ENCODE measurements at regions not wholly inside any gene's neighbourhood (a gene's known extent, or its start where the extent isn't known, plus 50 kb on each side); places are given as distances from the start of the nearest gene placed in this dataset.
"Not testable (repeated sequence)": the region's sequence is repeated elsewhere in the genome, so short reads cannot be mapped to it uniquely, and the experiment has no call there.

DNA sequence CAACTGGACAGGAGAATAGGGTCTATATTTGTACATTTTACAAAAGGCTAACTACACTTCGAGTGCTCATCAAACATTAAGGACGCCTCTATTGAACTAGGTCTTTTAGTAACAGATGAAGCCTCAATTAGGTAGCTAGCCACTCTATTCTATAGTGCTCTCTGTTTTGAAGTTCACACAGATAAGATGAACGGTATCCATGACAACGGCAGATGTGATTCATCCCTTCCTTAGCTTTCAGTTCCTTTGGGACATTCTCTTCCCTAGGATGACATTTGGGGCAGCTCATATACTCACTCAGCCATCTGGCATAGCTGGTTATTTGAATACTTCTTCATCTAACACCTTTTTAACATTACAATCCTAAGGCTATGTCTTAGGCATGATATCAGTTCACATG is 62.4 kb upstream of the WDFY3 start:
- Histone ChIP-seq H4K20me1 (ENCODE audit: insufficient read depth, low read length) (no peaks in the 10 kb centered on the region), H3K4me2 (ENCODE audit: low read length) (no peak overlapping the region), H3K27me3 (ENCODE audit: insufficient read depth, low read length) (no peaks in the 10 kb centered on the region), H3K79me2 (ENCODE audit: insufficient read depth, low read length) (no peaks in the 10 kb centered on the region), H3K27ac (ENCODE audit: low read depth, low read length) (no peak overlapping the region), H3K4me1 (ENCODE audit: insufficient read depth, low read length) (no peaks in the 10 kb centered on the region), H3K9ac (ENCODE audit: low read length) (no peak overlapping the region), H2AFZ (ENCODE audit: low read depth, low read length) (no peak overlapping the region), H3K36me3 (ENCODE audit: insufficient read depth, low read length) (no peaks in the 10 kb centered on the region), H3K4me3 (ENCODE audit: insufficient read depth, low read depth, low read length) (no peak overlapping the region), H3K9me3 (ENCODE audit: insufficient read depth, low read depth, low read length) (no peaks in the 10 kb centered on the region)
- Mint-ChIP-seq H3K4me3 (ENCODE audit: unreplicated experiment) (no peak overlapping the region), H3K27ac (ENCODE audit: unreplicated experiment) (no peak overlapping the region), H3K9me3 (ENCODE audit: unreplicated experiment) (peaks cover 13% of the 10 kb centered on the region), H3K36me3 (ENCODE audit: low read depth, unreplicated experiment) (peaks cover 2% of the 10 kb centered on the region), H3K4me1 (ENCODE audit: low read depth, unreplicated experiment) (peaks cover 2% of the 10 kb centered on the region), H3K27me3 (ENCODE audit: low read depth, unreplicated experiment) (no peaks in the 10 kb centered on the region)
- FAIRE-seq = peak; percentile 73
- DNase-seq (ENCODE audit: low read depth) = peak; percentile 2
- TF ChIP-seq, protein P1, sequence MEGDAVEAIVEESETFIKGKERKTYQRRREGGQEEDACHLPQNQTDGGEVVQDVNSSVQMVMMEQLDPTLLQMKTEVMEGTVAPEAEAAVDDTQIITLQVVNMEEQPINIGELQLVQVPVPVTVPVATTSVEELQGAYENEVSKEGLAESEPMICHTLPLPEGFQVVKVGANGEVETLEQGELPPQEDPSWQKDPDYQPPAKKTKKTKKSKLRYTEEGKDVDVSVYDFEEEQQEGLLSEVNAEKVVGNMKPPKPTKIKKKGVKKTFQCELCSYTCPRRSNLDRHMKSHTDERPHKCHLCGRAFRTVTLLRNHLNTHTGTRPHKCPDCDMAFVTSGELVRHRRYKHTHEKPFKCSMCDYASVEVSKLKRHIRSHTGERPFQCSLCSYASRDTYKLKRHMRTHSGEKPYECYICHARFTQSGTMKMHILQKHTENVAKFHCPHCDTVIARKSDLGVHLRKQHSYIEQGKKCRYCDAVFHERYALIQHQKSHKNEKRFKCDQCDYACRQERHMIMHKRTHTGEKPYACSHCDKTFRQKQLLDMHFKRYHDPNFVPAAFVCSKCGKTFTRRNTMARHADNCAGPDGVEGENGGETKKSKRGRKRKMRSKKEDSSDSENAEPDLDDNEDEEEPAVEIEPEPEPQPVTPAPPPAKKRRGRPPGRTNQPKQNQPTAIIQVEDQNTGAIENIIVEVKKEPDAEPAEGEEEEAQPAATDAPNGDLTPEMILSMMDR (IDR thresholded peaks at IDR 0.05; ENCODE audit: insufficient read depth, low read depth, low read length) = no peak
- TF ChIP-seq EZH2 (IDR thresholded peaks at IDR 0.05; ENCODE audit: insufficient read depth, low read length) = no peak

- Histone ChIP-seq H3K79me2 (ENCODE audit: insufficient read depth, low read length) (no peaks in the 10 kb centered on the region), H3K27ac (ENCODE audit: low read depth, low read length) (no peak overlapping the region), H2AFZ (ENCODE audit: low read depth, low read length) (no peak overlapping the region), H3K4me1 (ENCODE audit: insufficient read depth, low read length) (no peaks in the 10 kb centered on the region), H3K4me3 (ENCODE audit: insufficient read depth, low read depth, low read length) (no peak overlapping the region), H3K27me3 (ENCODE audit: insufficient read depth, low read length) (no peaks in the 10 kb centered on the region), H3K9me3 (ENCODE audit: insufficient read depth, low read depth, low read length) (no peaks in the 10 kb centered on the region), H3K4me2 (ENCODE audit: low read length) (no peak overlapping the region), H4K20me1 (ENCODE audit: insufficient read depth, low read length) (no peaks in the 10 kb centered on the region), H3K36me3 (ENCODE audit: insufficient read depth, low read length) (no peaks in the 10 kb centered on the region), H3K9ac (ENCODE audit: low read length) (no peak overlapping the region)
- FAIRE-seq (no peak), DNase-seq (ENCODE audit: low read depth) (no peak)
- Mint-ChIP-seq H3K27me3 (ENCODE audit: low read depth, unreplicated experiment) (no peaks in the 10 kb centered on the region), H3K27ac (ENCODE audit: unreplicated experiment) (no peak overlapping the region), H3K9me3 (ENCODE audit: unreplicated experiment) (peaks cover 15% of the 10 kb centered on the region), H3K4me1 (ENCODE audit: low read depth, unreplicated experiment) (peaks cover 2% of the 10 kb centered on the region), H3K36me3 (ENCODE audit: low read depth, unreplicated experiment) (peaks cover 2% of the 10 kb centered on the region), H3K4me3 (ENCODE audit: unreplicated experiment) (no peak overlapping the region)
- TF ChIP-seq, protein P1 (IDR thresholded peaks at IDR 0.05; ENCODE audit: insufficient read depth, low read depth, low read length) = no peak
- TF ChIP-seq EZH2 (IDR thresholded peaks at IDR 0.05; ENCODE audit: insufficient read depth, low read length) = no peak
These were observed 63.0 kb upstream of the WDFY3 start for GRCh38 chr4:85029453-85029852.

DNA sequence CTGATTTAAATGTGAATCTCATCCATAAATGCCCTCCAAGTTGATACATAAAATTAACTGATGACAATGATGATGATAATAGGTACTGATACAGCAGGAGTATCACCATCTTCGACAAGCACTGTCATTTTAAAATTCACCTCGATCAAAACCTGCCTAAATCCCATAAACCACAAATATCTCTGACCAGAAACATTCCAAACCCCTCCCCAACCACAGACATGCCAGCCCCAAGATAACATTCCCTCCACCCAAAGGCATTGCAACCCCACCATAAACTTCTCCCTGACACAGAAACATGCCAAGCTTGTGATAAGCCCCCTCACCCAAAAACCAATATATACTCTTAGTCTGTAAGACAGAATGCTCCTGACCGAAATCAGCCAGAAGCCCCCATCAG is 63.7 kb upstream of the WDFY3 start:
- Histone ChIP-seq H3K4me3 (ENCODE audit: insufficient read depth, low read depth, low read length) (no peak overlapping the region), H3K27me3 (ENCODE audit: insufficient read depth, low read length) (no peaks in the 10 kb centered on the region), H3K79me2 (ENCODE audit: insufficient read depth, low read length) (no peaks in the 10 kb centered on the region), H3K27ac (ENCODE audit: low read depth, low read length) (no peak overlapping the region), H3K9ac (ENCODE audit: low read length) (no peak overlapping the region), H4K20me1 (ENCODE audit: insufficient read depth, low read length) (no peaks in the 10 kb centered on the region), H2AFZ (ENCODE audit: low read depth, low read length) (no peak overlapping the region), H3K4me1 (ENCODE audit: insufficient read depth, low read length) (no peaks in the 10 kb centered on the region), H3K36me3 (ENCODE audit: insufficient read depth, low read length) (no peaks in the 10 kb centered on the region), H3K9me3 (ENCODE audit: insufficient read depth, low read depth, low read length) (no peaks in the 10 kb centered on the region), H3K4me2 (ENCODE audit: low read length) (no peak overlapping the region)
- H3K4me3 Mint-ChIP-seq (ENCODE audit: unreplicated experiment) = no peak overlapping the region
- FAIRE-seq = no peak
- H3K27me3 Mint-ChIP-seq (ENCODE audit: low read depth, unreplicated experiment) = no peaks in the 10 kb centered on the region
- H3K36me3 Mint-ChIP-seq (ENCODE audit: low read depth, unreplicated experiment) = peaks cover 2% of the 10 kb centered on the region
- peaks cover 2% of the 10 kb centered on the region for H3K4me1 Mint-ChIP-seq (ENCODE audit: low read depth, unreplicated experiment)
- no peak for DNase-seq (ENCODE audit: low read depth)
- H3K9me3 Mint-ChIP-seq (ENCODE audit: unreplicated experiment) = peaks cover 15% of the 10 kb centered on the region
- TF ChIP-seq, protein P1 (IDR thresholded peaks at IDR 0.05; ENCODE audit: insufficient read depth, low read depth, low read length) = no peak
- TF ChIP-seq EZH2 (IDR thresholded peaks at IDR 0.05; ENCODE audit: insufficient read depth, low read length) = no peak
- no peak overlapping the region for H3K27ac Mint-ChIP-seq (ENCODE audit: unreplicated experiment)

GRCh38 chr4:85033838-85034237 is 67.3 kb upstream of the WDFY3 start:
- H3K9ac ChIP-seq (ENCODE audit: low read length); H3K36me3 Mint-ChIP-seq (ENCODE audit: low read depth, unreplicated experiment); H4K20me1 ChIP-seq (ENCODE audit: insufficient read depth, low read length); H3K36me3 ChIP-seq (ENCODE audit: insufficient read depth, low read length); FAIRE-seq; DNase-seq (ENCODE audit: low read depth); H3K27me3 Mint-ChIP-seq (ENCODE audit: low read depth, unreplicated experiment); H3K4me1 ChIP-seq (ENCODE audit: insufficient read depth, low read length); H3K79me2 ChIP-seq (ENCODE audit: insufficient read depth, low read length); H3K9me3 ChIP-seq (ENCODE audit: insufficient read depth, low read depth, low read length); H2AFZ ChIP-seq (ENCODE audit: low read depth, low read length); H3K4me3 Mint-ChIP-seq (ENCODE audit: unreplicated experiment); H3K27me3 ChIP-seq (ENCODE audit: insufficient read depth, low read length); H3K4me2 ChIP-seq (ENCODE audit: low read length); H3K27ac ChIP-seq (ENCODE audit: low read depth, low read length); H3K4me3 ChIP-seq (ENCODE audit: insufficient read depth, low read depth, low read length); H3K27ac Mint-ChIP-seq (ENCODE audit: unreplicated experiment); H3K4me1 Mint-ChIP-seq (ENCODE audit: low read depth, unreplicated experiment): not testable (repeated sequence)
- H3K9me3 Mint-ChIP-seq (ENCODE audit: unreplicated experiment) = peaks cover 15% of the 10 kb centered on the region
